ENCODE measurements at regions not wholly inside any gene's neighbourhood (a gene's known extent, or its start where the extent isn't known, plus 50 kb on each side); places are given as distances from the start of the nearest gene placed in this dataset.
A peak's percentile ranks its signal among the peaks of the same experiment; 100 is the strongest.

GRCh38 chr4:174170906-174171305 lies 112.6 kb downstream of the FBXO8 start:
- no peak for TF ChIP-seq PATZ1 (CRISPR knock-in tag; IDR thresholded peaks at IDR 0.05; ENCODE audit: borderline replicate concordance)
- no peak for TF ChIP-seq ZFP30 (CRISPR knock-in tag; IDR thresholded peaks at IDR 0.05)
- TF ChIP-seq ZNF8 (CRISPR knock-in tag; IDR thresholded peaks at IDR 0.05), result no peak
- TF ChIP-seq PPARA (CRISPR knock-in tag; IDR thresholded peaks at IDR 0.05; ENCODE audit: borderline replicate concordance), result no peak
- 0 out of 2 replicates have a peak, but pooled peaks have one; percentile 9 for TF ChIP-seq ISL1 (CRISPR knock-in tag; IDR thresholded peaks at IDR 0.05)
- no peak for TF ChIP-seq ZC3H10 (CRISPR knock-in tag; IDR thresholded peaks at IDR 0.05)
- no peak for TF ChIP-seq ZNF565 (CRISPR knock-in tag; conservative IDR thresholded peaks at IDR 0.05; ENCODE audit: low read depth)
- no peak for TF ChIP-seq BACH2 (CRISPR knock-in tag; IDR thresholded peaks at IDR 0.05; ENCODE audit: borderline replicate concordance)
- TF ChIP-seq ZNF70 (CRISPR knock-in tag; IDR thresholded peaks at IDR 0.05), result no peak
- TF ChIP-seq ESRRG (CRISPR knock-in tag; IDR thresholded peaks at IDR 0.05), result no peak
- TF ChIP-seq RARB (CRISPR knock-in tag; IDR thresholded peaks at IDR 0.05), result no peak
- TF ChIP-seq ARNTL (CRISPR knock-in tag; IDR thresholded peaks at IDR 0.05; ENCODE audit: borderline replicate concordance, low read depth), result no peak
- TF ChIP-seq POU6F1 (CRISPR knock-in tag; IDR thresholded peaks at IDR 0.05; ENCODE audit: borderline replicate concordance, low read depth), result no peak
- no peak for TF ChIP-seq TSHZ2 (CRISPR knock-in tag; IDR thresholded peaks at IDR 0.05)

Data from SK-N-SH treated with all-trans-retinoic acid at 6 μM for 48 hours (cell line).